GM21737 (cell line): ENCODE measurements at regions not wholly inside any gene's neighbourhood (a gene's known extent, or its start where the extent isn't known, plus 50 kb on each side); places are given as distances from the start of the nearest gene placed in this dataset.

Source experiments
- ATAC-seq: cut with Tn5 transposase; IDR thresholded peaks from one replicate; pipeline ENCODE4 v1.9.1; 2021; ENCODE audit warnings: mild to moderate bottlenecking, moderate library complexity; ENCODE audit not compliant: unreplicated experiment

DNA sequence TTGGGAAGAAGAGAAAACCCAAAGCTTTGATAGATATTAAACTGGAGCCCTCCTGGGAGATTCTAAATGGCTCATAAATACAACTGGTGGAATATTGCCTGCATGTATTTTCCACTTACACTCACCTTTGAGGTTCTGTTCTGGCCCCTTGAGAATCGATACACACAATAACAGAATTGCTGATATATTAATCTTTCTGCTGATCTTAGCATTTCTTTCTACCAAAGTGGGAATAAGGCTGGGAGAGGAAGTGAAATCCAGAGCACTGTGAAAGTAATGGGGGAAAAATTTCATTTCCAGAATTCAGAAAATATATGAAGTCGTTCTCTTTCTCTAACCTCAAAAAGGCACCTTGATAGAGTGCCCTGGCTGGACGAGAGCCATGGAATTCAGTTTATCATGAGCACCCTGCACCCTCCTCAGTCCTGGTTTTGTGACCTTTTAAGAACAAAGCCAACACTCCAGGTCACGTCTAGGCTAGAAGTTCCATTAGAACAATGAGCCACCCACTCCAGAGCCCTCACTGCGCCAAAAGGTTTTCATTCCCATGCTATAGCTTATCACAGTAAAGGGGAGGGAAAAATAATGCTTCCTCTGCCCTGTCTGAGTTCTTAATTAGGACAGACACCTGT lies 244.5 kb downstream of the CD83 start:
- no peak for ATAC-seq

DNA sequence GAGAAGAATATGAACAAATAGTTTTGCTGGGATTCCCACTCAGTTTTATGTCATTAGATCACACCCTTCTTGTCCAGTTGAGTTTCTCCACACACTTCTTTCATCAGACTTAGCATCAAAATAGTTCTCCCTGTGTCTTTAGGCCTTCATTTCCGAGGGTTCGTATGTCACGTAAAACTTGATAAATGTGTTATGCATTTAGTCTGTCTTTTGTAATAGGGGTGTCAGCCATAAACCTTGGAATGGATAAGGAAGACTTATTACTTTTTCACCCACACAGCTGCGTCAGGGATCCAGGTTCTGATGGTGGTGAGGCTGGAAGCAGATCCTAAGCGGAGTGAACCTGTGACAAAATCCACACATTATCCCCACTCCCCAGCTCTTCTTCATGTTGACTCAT lies 246.8 kb downstream of the CD83 start:
- no peak for ATAC-seq

DNA sequence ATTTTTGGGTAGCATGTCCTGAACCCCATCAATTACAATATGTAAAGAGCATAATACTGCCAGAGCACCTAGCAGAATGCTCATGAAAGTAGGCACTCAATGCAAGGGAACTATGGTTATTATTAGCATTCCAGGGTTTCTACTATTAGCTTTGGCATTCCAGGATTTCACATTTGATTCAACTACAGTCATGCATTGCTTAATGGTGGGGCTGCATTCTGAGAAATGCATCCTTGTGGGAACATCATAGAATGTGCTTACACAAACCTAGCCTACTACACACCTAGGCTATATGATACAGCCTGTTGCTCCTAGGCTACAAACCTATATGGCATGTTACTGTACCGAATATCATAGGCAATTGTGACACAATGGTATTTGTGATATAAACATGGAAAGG lies 247.8 kb downstream of the CD83 start:
- ATAC-seq: no peak

DNA sequence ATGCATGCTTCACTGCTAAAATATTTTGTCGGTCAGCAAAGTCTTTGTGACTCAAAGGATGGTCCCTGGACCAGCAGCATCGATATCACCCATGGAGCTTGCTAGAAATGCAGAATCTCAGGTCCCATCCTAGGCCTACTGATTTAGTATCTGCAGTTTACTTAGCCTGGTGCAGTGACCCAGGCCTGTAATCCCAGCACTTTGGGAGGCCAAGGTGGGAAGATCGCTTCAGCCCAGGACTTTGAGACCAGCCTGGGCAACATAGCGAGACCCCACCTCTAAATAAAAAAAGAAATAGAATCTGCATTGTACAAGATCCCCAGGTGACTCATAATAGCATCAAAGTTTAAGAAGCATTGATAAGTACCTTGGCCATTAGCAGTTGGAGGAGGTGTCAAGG lies 248.7 kb downstream of the CD83 start:
- ATAC-seq: no peak

DNA sequence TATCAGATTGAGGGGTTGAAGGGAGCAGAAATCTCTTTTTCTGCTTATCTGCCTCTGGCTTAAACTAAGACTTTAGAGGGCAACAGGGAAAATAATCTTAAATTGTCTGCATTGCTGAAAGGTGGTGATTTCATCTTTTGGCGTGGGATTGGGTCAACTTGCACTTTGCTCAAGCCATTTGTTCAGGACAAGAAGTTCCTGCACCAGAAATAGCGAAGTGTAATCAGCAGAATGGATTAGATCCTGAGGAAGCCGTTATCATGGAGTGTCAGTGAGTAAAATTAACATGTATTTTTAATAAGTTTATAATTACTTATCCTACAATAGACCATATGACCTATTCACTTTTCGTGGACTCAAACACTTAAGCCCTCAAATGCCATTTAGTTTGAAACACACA lies 249.3 kb downstream of the CD83 start:
- no peak for ATAC-seq

DNA sequence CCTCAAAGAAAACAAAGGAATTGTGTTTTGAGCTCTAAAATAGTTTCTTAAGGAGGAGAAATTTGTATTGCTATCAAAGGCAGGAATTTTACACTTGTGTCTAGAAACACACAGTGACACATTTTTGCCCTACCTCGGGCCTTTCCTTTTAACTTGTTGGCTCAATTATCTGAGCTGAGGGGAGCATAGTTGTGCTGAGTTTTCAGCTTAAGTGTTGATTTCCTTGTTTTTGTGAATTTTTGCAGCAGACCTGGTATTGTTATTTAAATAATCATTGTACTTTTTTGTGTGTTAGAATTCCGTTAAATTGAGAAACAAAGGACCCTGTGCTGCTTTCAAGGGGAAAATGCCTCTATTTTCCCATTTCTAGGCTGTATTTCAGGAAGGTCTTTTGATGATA lies 249.7 kb downstream of the CD83 start:
- ATAC-seq: no peak

DNA sequence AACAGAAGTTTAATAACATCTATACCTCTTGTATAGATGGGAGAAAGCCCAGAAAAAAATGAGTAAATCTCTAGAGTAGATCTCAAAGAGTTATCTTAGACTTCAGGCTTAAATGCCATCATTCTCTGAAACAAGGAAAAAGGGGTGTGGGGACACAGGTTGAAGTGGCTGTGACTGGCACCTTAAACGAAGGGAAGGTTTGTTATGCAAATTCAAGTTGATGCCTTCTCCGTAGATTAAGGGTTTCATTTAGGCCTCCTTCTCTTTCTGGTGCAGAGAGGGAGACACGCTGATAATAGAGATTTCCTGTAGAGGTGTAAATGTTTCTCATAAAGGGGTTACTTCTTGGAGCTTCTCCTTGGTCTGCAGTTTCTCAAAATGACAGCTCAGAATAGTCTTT lies 252.1 kb downstream of the CD83 start:
- no peak for ATAC-seq

DNA sequence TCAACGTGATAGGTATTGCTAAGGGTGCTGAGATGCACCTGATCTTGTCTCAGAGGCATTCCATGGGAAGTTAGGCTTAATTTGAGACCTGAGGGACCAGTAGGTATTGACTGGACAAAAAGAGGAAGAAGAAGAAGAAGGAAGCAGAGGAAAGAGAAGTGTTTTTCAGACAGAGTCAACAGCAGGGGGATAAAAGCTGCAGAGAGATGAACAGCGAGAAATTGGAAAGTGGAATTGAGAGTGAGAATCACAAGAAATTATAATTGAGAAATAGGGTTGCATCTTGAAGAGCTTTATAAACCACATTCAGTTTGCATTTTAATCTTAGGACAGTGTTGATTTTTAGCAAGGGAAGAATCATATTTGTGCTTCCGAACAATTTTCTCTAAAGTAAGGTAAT lies 254.0 kb downstream of the CD83 start:
- no peak for ATAC-seq

DNA sequence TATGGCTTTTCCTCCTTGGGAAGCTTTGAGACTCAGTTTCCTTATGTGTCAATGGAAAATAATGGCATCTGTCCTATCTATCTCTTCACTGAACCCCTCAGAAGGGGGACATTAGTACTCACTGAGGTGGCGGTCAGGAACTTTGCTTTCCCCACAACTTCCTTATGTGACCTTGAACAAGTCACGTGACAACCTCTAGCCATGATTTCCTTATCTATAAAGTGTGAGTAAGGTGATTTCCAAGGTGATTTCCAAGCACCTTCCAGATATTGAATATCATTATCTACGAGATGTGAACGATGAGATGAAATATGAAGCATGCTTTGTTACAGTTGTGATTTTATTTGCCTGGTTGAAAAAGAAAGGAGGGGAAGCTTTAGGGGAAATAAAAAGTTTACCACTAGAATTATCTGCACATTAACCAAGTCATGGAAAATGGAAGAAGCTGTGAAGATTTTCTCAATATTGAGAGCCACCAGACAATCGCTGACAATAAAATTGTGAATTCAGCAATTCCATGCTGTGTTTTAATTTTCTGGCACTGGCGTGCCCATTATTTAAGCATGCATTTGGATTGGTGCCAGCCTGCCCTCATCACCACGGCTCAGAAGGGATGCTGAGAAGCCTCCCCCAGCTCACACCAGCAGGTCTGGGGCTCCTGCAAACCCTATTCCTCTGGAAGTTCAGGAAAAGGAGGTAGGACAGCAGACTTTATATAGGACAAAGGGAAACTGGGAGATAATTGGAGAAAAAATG lies 255.3 kb downstream of the CD83 start:
- ATAC-seq: no peak

DNA sequence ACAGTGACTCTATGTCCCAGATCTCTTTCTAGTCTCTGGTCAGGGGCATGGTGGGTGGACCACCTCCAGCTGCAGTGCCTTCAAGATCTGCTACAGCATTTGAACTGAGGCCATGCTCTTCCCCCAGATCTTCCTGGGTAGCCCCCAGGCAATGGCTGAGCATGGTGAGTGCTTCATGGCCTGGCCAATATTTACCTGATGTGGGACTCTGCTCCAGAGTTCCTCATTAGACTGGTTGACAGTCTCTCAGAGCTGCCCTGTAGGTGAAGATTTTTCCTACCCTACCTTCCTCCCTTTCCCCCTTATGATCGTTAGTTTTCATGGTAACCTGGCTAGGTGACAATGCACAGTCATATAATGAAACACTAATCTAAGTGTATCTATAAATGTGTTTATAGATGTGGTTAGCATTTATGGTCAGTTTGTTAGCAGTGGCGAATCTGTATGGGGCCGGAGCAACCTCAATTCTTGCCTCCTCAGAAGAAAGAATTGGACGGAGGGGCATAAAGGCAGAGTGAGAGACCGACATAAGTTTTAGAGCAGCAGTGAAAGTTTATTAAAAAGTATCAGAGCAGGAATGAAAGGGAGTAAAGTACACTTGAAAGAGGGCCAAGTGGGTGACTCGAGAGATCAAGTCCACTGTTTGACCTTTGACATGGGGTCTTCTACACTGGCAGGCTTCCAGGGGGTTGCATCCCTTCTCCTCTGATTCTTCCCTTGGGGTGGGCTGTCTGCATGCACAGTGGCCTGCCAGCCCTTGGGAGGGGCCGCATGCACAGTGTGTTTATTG lies 256.3 kb downstream of the CD83 start:
- ATAC-seq: no peak

DNA sequence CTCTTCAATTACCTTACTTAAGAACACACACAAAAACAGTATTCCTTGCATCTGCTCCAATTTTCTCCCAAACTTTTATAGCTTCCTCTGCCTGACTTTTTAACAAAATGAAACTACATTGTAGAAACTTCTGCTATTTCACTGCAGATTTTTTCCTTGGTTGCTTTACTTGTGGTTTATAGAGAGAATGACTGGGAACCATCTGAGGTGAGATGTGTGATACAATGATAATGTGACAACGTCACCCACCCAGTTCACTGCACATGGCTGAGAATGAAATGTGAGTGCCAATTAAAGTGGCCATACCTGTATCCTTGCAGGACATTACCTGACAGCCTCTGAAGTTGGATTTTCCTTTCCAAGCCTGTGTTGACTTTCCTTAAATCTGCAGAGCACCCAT lies 258.4 kb downstream of the CD83 start:
- no peak for ATAC-seq

DNA sequence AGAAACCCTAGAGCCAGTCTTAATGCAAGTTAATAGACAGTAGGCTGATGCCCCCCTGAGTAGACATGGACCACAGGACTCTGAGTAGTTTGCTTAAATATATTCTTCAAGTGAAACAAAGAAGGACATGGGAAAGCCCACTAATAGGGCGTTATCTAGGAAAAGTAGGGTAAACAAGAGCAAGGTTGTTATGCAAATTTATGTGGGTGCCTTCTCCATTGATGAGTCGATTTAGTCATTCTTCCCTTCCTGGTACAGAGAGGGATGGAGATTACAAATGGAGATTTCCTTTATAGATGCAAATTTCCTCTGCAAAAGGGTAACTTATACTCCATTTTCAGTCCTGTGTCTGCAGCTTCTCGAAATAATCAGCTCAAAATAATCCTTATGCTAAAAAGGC lies 262.0 kb downstream of the CD83 start:
- ATAC-seq: no peak

DNA sequence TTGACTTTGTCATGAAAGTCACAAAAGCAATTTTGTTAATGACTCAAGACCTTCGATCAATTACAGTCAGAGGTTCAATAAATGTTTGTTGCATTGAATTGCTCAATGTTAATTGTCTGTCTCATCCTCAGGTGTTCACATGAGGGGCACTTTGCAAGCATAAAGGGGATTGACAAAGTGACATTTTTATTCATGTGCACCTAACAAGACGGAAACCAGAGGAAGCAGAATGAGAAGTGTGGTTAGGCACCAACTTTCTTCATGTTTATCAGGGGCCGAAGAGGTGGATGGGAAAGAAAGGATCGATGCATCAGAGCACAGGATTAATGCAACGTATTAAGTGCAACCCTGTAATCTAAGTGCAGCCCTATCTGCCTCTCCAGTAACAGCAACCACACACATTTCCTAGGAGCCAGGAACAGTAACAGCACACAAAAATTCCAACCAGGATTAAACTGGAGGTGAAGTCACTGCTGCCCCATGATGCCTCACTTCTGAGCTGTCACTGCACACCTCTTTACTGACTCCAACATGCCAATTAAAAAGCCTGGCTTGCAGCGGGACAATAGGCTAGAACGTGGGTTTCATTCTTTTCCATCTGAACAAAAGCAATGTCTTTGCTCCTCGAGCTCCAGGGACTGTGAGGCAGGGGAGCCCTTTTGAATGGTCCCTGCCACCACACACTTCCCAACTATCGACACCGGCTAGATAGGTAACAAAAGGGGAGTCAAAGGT lies 262.7 kb downstream of the CD83 start:
- ATAC-seq: no peak

DNA sequence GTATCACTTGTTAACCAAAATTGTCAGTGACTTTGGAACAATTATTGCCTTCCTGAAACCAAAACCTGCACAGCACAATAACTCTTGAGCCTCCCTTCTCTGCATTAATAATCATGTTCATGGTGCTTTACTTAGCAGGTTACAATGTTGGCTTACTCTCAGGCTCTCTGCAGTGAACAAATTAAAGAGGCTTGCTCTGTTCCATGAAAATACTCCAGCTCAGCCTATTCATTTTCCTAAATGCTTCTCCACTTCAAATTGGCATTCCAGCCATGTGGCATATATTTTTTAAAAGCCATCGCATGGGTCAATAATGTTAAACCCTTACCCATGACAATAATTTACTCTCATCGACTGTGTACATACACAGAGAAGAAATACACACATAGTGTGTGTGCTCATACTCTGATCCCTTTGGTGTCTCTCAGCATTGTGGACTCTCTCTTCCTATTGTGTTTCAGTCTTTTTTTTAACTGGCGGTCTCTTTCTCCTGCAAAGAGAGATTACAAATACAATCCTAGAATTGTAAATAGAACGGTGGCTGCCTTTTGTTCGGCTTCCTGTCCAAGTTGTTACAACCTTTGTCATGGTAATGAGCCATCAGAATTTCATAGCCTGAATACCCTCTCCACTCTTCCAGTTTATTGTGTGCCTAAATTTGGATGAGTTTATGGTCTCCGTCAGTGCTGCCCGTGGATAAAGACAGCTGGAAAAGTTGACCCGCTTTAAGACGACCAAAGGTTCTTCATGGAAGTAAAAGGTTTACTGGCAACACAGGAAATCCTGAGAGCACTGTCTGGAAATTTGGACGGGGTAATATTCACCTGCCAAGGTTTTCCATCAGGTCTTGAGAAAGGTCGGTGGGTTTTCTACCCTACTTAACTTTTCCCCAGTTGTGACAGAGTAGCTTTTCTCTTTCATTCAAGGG lies 263.6 kb downstream of the CD83 start:
- no peak for ATAC-seq

DNA sequence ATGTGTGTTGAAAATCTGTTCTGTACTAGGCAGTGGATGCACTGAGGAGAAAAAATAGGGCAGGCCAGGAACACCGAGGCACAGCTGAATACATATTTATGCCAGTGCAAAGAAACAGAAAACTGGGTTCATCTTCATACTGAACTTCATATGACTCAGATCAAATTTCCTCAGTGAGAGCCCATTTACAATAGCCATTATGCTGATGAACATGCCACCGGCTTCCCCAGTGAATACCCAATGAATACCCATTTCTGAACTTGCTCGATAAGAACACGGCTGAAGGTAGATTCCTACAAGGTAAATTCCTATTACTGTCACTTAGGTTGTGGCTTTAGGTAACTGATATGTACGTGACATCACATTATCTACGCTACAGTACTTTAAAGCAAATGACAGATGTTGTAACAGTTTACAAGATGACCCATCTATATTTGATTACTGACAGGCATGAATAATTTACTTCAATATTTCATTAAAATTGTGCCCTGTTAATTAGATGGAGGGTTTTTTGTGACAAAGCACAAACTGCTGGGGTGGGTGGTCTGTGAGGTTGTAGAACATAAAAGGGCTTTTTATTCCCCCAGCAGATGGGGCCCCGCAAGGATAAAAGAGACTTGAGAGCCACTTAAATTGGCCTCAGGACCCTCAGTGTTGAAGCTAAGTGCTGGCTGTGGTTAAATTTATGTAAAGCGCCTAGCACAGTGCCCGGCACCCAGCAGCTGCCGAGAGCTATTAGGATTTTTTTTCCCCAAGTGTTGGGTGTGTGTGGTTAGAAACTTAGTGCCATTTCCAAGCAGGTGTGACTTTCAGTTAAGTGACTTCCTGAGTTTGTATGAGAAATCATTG lies 264.5 kb downstream of the CD83 start:
- peak; percentile 52 for ATAC-seq

DNA sequence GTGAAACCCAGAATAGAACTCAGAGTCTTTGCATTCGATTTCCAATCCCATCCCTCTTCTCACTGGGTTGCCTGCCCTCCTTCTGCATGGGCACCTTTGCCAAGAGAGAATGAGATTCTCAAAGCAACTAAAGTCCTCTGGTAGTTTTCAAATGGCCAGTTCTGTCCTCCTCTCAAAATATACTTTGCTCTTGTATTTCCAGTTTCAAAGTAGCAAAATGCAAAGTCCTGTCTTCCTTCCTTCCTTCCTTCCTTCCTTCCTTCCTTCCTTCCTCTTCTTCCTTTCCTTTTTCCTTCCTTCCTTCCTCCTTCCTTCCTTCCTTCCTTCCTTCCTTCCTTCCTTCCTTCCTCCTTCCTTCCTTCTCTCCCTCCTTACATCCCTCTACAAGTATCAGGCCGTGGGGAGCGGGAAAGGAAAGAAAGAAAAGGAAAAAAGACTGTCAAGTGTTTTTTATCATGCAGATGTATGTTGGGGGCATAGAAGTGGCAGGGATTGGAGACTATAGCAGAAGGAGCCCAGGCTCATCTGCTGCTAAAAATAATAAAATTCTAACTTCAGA lies 265.2 kb downstream of the CD83 start:
- no peak for ATAC-seq

DNA sequence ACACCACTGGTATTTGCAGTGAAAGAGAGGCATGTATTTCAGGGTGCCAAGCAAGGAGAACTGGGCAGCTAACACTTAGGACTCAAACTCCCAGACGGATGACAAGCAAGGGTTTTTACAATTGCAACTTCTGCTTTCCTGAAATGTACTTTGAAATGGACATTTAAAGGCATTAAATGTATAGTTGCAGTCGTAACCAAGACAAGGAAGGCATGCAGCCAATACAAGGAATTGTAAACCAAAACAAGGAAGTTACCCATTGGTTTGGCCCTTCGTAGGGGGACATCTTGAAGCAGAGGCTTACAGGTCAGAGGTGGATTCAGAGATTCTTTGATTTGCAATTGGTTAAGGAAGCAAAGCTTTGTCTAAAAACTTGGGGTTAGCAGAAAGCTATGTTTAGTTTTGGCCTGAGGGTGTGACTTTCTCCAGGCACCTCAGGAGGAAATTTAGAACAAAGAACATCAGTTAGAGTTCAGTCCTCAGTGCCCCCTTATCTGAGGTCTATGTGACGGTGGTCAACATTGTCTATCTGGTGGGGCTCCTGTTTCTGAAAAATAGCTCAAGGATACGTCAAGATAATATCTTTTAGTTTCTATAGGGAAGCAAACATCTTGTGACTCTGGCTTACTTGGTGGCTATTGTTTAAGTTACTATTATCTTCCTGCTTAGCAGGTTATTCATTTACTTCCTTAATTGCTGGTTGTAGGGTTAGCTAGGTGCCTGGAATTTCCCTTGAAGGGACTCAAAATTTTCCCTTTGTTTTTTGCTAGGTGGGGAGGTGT lies 266.0 kb downstream of the CD83 start:
- no peak for ATAC-seq
